ENCODE measurements at regions not wholly inside any gene's neighbourhood (a gene's known extent, or its start where the extent isn't known, plus 50 kb on each side); places are given as distances from the start of the nearest gene placed in this dataset.
"Not testable (repeated sequence)": the region's sequence is repeated elsewhere in the genome, so short reads cannot be mapped to it uniquely, and the experiment has no call there.

GRCh38 chr5:124621279-124621678, 125.2 kb downstream of the ZNF608 start:
- DNase-seq (ENCODE audit: low read depth in 4 of 4, low spot score in 1 of 4), result no peak

- no peak for DNase-seq (ENCODE audit: low read depth in 4 of 4, low spot score in 1 of 4)
These were observed 125.7 kb downstream of the ZNF608 start for GRCh38 chr5:124620743-124621142.

GRCh38 chr5:124619121-124619520, 127.3 kb downstream of the ZNF608 start:
- no peak for DNase-seq (ENCODE audit: low read depth in 4 of 4, low spot score in 1 of 4)

DNA sequence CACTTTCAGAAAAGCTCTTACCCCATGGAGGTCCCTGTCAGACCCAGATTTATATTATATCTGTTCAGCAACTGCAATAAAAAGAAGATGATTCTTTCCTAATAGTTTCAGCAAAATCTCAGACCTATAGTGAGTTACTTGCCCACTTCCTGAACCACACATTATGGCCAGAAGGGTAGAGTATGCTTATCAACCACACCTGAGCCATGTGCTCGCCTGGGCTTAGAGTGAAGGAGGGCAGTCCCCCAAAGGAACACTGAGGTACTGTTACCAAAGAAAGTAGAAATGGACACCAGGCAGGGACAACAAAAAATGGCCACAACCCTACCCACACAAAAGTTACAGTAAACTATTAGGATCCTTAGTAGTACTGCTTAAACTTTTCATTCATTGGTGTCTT, 128.7 kb downstream of the ZNF608 start:
- no peak for DNase-seq (ENCODE audit: low read depth in 4 of 4, low spot score in 1 of 4)

DNA sequence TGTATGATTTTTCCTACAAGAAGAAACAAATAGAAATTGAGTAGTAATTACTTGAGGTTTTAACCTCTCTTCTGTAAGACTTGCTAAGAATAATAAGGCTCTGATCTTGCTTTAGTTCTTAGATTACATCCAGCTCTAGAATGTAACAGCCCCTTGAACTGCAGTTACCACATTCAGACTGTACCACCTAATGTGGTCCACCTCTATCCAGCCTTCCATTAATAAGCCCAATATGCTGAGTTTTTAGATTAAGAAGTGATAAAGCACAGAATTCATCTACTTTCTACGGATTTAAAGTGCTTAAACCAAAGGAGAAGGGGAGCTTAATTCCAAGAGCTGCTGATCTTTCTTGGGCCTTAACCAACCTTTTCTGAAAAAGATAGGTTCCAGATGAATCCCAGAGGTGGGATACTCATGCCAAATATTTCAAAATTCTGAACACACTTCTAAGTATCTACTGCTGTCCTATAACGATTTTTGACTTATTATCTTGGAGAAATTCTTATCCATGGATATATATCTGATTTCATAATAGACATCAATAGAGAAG, 131.5 kb downstream of the ZNF608 start:
- no peak for DNase-seq (ENCODE audit: low read depth in 4 of 4, low spot score in 1 of 4)

GRCh38 chr5:124614105-124614504, 132.3 kb downstream of the ZNF608 start:
- DNase-seq (ENCODE audit: low read depth in 4 of 4, low spot score in 1 of 4), result no peak

DNA sequence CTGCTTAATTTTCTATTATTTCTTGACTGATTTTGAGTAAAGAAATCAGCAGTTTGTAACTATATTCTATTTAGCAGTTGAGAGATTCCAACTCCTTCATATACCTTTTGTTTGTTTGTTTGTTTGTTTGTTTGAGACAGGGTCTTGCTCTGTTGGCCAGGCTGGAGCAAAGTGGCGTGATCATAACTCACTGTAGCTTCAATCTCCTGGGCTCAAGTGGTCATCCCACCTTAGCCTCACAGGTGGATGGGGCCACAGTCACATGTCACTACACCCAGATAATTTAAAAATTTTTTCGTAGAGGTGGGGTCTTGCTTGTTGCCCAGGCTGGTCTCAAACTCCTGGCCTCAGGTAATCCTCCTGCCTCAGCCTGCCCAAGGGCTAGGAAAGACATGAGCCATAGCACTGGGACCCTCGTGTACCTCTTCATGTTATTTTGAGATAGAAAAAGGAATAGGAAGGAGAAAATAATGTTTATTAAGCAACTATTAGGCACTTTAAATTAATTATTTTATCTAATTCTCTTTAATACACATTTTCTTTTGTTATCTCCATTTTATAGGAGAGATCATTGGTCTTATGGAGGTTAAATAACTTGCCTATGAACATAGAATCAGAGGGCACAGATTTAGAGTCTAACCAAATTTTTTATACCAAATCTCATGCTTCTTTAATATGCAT, 133.0 kb downstream of the ZNF608 start:
- DNase-seq (ENCODE audit: low read depth in 4 of 4, low spot score in 1 of 4), result no peak

DNA sequence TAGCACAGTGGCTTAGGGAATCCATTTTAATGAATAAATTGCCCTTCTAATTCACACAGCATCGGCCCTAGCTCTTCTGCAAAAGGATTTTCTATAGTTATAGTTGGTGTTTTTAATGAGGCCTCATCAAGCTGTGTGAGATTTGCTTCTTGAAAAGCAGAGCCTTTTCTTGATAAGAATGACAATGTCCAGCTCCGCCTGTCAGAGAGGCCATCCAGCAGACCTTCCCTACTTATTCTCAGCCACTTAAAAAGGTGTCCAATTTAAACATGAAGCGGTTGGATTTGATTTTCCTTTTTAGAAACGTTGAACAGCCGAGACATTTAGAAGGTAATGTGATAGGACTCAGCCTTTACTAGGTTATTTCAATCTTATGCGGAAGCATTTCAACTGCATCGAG, 134.4 kb downstream of the ZNF608 start:
- no peak for DNase-seq (ENCODE audit: low read depth in 4 of 4, low spot score in 1 of 4)

DNA sequence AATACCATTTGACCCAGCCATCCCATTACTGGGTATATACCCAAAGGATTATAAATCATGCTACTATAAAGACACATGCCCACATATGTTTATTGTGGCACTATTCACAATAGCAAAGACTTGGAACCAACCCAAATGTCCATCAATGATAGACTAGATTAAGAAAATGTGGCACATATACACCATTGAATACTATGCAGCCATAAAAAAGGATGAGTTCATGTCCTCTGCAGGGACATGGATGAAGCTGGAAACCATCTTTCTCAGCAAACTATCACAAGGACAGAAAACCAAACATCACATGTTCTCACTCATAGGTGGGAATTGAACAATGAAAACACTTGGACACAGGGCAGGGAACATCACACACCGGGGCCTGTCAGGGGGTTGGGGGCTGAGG, 135.2 kb downstream of the ZNF608 start:
- DNase-seq (ENCODE audit: low read depth in 4 of 4, low spot score in 1 of 4), result not testable (repeated sequence)

GRCh38 chr5:124609685-124610084, 136.8 kb downstream of the ZNF608 start:
- DNase-seq (ENCODE audit: low read depth in 4 of 4, low spot score in 1 of 4), result not testable (repeated sequence)

- DNase-seq (ENCODE audit: low read depth in 4 of 4, low spot score in 1 of 4), result no peak
These were observed 139.9 kb downstream of the ZNF608 start for GRCh38 chr5:124606543-124606942.

GRCh38 chr5:124606093-124606492, 140.3 kb downstream of the ZNF608 start:
- no peak for DNase-seq (ENCODE audit: low read depth in 4 of 4, low spot score in 1 of 4)

DNA sequence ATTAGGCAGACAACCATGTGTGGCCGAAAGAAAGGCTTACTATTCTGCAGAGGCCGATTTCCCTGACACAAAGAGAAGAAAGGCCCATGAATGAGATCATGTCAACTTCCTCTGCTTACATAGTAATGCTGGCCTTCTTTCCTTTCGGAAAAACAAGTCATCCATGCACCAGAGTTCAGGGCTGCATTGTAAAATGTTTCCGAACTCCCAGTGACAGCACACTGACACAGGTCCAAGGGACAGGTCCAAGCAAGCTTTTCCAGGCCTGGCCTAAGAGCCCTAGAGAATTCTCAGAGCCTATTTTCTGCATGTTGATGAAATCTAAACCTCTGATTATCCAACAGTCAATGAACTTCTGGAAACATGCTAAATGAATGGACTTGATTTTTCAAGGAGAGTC, 140.9 kb downstream of the ZNF608 start:
- DNase-seq (ENCODE audit: low read depth in 4 of 4, low spot score in 1 of 4), result no peak

DNA sequence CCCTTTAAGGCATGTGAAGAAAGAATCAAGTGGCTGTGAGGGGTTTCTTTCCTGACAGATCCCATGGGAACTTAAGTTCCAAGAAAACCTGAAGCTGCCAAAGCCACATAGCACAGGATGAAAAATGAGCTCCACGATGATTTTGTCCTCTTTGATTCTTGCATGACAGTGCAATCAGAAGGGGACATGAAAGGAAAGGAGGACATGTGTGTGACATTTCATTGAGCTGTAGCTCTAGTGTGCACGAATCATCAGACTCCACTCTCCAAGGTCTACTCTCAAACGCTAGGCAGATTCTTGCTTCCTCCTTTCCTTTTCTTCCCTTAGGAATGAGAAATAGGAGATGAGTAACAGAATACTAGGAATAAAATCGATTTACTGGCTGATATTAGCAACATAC, 142.0 kb downstream of the ZNF608 start:
- no peak for DNase-seq (ENCODE audit: low read depth in 4 of 4, low spot score in 1 of 4)

DNA sequence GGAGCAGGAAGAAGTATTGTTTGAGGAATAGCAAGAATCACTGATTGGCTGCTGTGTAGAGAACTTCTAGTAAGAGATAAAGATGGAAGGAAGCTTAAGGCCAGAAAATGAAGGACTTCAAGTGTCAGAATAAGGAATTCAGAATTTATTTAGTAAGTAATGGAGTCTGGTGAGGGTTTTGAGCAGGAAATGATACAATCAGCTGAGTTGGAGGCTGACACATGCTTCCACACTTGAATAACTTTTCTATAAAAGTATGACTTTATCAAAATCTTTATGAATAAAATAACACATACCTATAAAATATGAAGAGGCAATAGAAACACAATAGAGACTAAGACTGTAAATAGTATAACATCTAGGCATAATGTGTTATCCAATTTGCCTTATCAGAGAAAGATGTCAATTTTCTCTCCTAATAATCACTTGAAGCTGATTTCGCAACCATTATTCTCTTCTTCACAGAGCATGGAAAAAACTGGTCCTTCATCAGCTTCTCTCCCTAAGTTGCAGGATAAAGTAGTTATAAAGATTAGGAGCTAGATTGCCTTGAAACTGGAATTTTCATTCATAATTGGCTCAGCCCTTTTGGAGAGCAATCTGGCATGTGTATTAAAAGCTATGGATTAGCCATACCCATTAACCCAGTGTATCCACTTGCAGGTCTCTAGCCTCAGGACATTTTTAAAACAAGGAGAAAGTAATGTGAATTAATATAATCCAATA, 143.4 kb downstream of the ZNF608 start:
- no peak for DNase-seq (ENCODE audit: low read depth in 4 of 4, low spot score in 1 of 4)

DNA sequence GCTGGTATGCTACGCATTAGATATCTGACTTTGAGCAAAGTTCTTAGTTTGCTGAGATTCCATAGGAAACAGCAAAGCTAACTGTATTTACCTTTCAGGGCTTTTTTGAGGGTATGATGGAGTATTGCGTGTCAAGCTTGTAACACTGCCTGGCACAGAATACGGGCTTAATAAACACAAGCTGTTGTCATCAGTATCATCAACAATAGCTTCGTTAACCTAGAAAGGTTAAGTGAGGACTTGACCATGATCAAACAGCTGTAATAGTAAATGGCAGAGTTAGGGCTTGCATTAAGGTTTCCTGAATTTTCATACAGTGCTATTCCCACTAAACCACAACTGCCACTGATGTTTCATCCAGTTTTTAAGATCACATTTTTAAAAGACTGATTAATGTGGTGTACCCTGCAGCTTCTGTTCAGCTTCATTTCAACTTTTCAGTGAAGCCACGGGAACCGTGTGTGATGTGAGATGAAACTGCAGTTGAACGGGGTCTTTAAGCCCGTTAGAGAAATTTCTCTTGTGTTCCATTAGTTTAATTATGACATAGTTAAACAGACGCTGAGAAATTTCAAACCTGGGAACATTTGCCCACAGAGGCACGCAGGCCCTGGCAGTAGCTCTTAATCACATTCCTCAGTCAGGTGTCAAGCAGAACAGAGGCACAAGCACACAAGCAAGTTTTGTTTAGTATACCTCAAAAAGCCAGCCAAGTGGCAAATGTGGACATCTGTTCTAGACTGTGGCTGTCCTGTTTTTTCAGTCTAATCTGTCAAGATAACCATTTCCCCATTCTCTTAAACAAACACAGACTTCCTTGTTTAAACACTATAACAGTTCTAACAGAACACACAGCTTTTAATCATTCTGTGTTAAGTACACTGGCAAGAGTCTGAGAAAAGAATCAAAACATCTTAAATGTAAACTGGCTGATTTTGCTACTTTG, 147.1 kb downstream of the ZNF608 start:
- DNase-seq (ENCODE audit: low read depth in 4 of 4, low spot score in 1 of 4), result no peak

GRCh38 chr5:124596595-124597421, 149.6 kb downstream of the ZNF608 start:
- DNase-seq (ENCODE audit: low read depth in 4 of 4, low spot score in 1 of 4), result no peak

DNA sequence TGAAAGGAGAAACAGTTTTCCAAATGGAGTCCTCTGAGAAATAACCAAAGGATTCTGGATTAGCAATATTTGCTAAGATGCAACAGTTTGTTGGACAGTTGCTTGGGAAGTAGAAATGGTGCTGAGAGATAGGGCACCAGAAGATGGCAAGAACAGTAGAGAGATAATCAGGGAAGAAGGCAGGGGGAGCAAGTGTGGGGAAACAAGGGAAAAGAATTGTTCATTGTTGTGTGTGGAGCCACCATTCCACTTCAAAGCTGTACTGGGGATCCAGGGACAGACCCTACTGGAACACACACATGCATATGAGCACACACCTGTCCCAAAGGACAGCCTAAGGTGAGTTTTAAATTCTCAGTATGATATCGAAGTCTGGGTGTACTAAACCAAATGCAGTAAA, 152.5 kb downstream of the ZNF608 start:
- DNase-seq (ENCODE audit: low read depth in 4 of 4, low spot score in 1 of 4), result no peak

- no peak for DNase-seq (ENCODE audit: low read depth in 4 of 4, low spot score in 1 of 4)
These were observed 153.5 kb downstream of the ZNF608 start for GRCh38 chr5:124592891-124593290.

DNA sequence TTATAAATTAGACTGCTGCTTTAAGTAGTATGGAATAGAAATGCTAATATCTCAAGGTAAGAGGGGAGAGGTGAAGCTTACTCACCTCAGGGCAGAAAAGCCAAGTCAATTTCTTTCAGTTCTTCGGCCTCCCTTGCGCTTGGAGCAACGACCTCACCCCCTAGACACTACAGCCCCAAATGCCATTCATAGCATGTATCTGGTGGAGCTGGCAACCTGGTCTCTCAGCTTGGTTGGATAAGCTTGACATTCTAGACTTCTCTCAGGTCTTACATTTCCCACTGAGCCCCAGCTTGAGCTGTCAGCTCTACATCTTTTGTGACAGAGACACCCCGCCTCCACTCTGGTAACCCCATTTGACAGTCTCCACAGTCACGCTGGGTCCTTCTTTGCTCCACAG, 154.9 kb downstream of the ZNF608 start:
- no peak for DNase-seq (ENCODE audit: low read depth in 4 of 4, low spot score in 1 of 4)

GRCh38 chr5:124590686-124591085, 155.8 kb downstream of the ZNF608 start:
- DNase-seq (ENCODE audit: low read depth in 4 of 4, low spot score in 1 of 4), result no peak
